Fibroblast of lung (primary cell): ENCODE measurements at regions not wholly inside any gene's neighbourhood (a gene's known extent, or its start where the extent isn't known, plus 50 kb on each side); places are given as distances from the start of the nearest gene placed in this dataset.

Source experiments
- CTCF ChIP-seq, 2 donors: IDR thresholded peaks in 1 of 2; conservative IDR thresholded peaks in 1 of 2; 1 replicate in 1 of 2; 2 replicates in 1 of 2; pipeline ENCODE4 v1.5.1; 2011 to 2012; ENCODE audit warnings: low read length in 2 of 2, control low read depth in 1 of 2, inconsistent platforms in 1 of 2, low read depth in 1 of 2, mild to moderate bottlenecking in 1 of 2
- EZH2 ChIP-seq: IDR thresholded peaks from 2 replicates; pipeline ENCODE4 v1.5.1; 2012; ENCODE audit warnings: low read length, control low read depth, mild to moderate bottlenecking; ENCODE audit errors: missing control alignments

- TF ChIP-seq CTCF (conservative IDR thresholded peaks at IDR 0.05 in 1 of 2, IDR thresholded peaks at IDR 0.05 in 1 of 2; ENCODE audit: low read depth in 1 of 2, low read length in 2 of 2): no peak
- no peak for TF ChIP-seq EZH2
Measured at GRCh38 chr10:120368338-120368737, 88.7 kb upstream of the PLPP4 start.
